Astrocyte (in vitro differentiated cells and primary cell): ENCODE measurements at regions not wholly inside any gene's neighbourhood (a gene's known extent, or its start where the extent isn't known, plus 50 kb on each side); places are given as distances from the start of the nearest gene placed in this dataset.

ENCODE experiments used
- DNase-seq: peaks from one replicate; pipeline ENCODE4 v3.0.0-alpha.2; 2010; ENCODE audit warnings: low read depth
- FAIRE-seq: peaks from 2 replicates; lab custom pipeline; 2011; peaks lifted over from hg19 to GRCh38; lab: Jason Lieb, UNC
- H2AFZ ChIP-seq: 2 replicates; pipeline ENCODE4 v1.6.0; 2012; ENCODE audit warnings: low read depth, low read length, inconsistent platforms
- H3K27ac ChIP-seq: 2 replicates; pipeline ENCODE4 v1.5.1; 2011; ENCODE audit warnings: low read depth, low read length, inconsistent platforms
- H3K27me3 ChIP-seq: 2 replicates; pipeline ENCODE4 v1.6.0; 2011; ENCODE audit warnings: low read length, inconsistent platforms; ENCODE audit not compliant: insufficient read depth
- H3K36me3 ChIP-seq: 2 replicates; pipeline ENCODE4 v1.5.1; 2011; ENCODE audit warnings: low read length, inconsistent platforms; ENCODE audit not compliant: insufficient read depth
- H3K4me1 ChIP-seq: 2 replicates; pipeline ENCODE4 v1.5.1; 2011; ENCODE audit warnings: low read length, inconsistent platforms; ENCODE audit not compliant: insufficient read depth
- H3K4me2 ChIP-seq: 2 replicates; pipeline ENCODE4 v1.6.0; 2012; ENCODE audit warnings: low read length, inconsistent platforms
- H3K4me3 ChIP-seq: 2 replicates; pipeline ENCODE4 v1.5.1; 2011; ENCODE audit warnings: low read depth, mild to moderate bottlenecking, low read length, inconsistent platforms; ENCODE audit not compliant: insufficient read depth
- H3K79me2 ChIP-seq: 2 replicates; pipeline ENCODE4 v1.6.0; 2012; ENCODE audit warnings: mild to moderate bottlenecking, low read length, inconsistent platforms; ENCODE audit not compliant: insufficient read depth
- H3K9ac ChIP-seq: 2 replicates; pipeline ENCODE4 v1.6.0; 2012; ENCODE audit warnings: mild to moderate bottlenecking, low read length, inconsistent platforms
- H3K9me3 ChIP-seq: 2 replicates; pipeline ENCODE4 v1.5.1; 2012; ENCODE audit warnings: low read depth, mild to moderate bottlenecking, low read length, inconsistent platforms; ENCODE audit not compliant: insufficient read depth
- H4K20me1 ChIP-seq: 2 replicates; pipeline ENCODE4 v1.6.0; 2012; ENCODE audit warnings: low read length, inconsistent platforms; ENCODE audit not compliant: insufficient read depth
- H3K27ac Mint-ChIP-seq: one replicate; pipeline ENCODE4 v1.8.0; 2021; ENCODE audit warnings: mild to moderate bottlenecking, mixed read lengths; ENCODE audit not compliant: unreplicated experiment
- H3K27me3 Mint-ChIP-seq: one replicate; pipeline ENCODE4 v1.8.0; 2021; ENCODE audit warnings: low read depth, mixed read lengths; ENCODE audit not compliant: unreplicated experiment
- H3K36me3 Mint-ChIP-seq: one replicate; pipeline ENCODE4 v1.8.0; 2021; ENCODE audit warnings: low read depth, mixed read lengths; ENCODE audit not compliant: unreplicated experiment
- H3K4me1 Mint-ChIP-seq: one replicate; pipeline ENCODE4 v1.8.0; 2021; ENCODE audit warnings: low read depth, mixed read lengths; ENCODE audit not compliant: unreplicated experiment
- H3K4me3 Mint-ChIP-seq: one replicate; pipeline ENCODE4 v1.8.0; 2021; ENCODE audit warnings: mild to moderate bottlenecking, moderate library complexity, mixed read lengths; ENCODE audit not compliant: unreplicated experiment
- H3K9me3 Mint-ChIP-seq: one replicate; pipeline ENCODE4 v1.8.0; 2021; ENCODE audit warnings: mild to moderate bottlenecking, mixed read lengths; ENCODE audit not compliant: unreplicated experiment
- EZH2 ChIP-seq: IDR thresholded peaks from 2 replicates; pipeline ENCODE4 v1.6.1; 2012; ENCODE audit warnings: mild to moderate bottlenecking, low read length, inconsistent platforms; ENCODE audit not compliant: insufficient read depth
- TF ChIP-seq, protein P1 (sequence below): IDR thresholded peaks from 2 replicates; pipeline ENCODE4 v1.5.1; 2011; ENCODE audit warnings: low read depth, mild to moderate bottlenecking, inconsistent platforms, low read length, moderate library complexity; ENCODE audit not compliant: insufficient read depth

GRCh38 chr13:72545030-72545719 is 182.3 kb downstream of the MZT1 start:
- DNase-seq (no peak), FAIRE-seq (no peak)
- Histone ChIP-seq H3K27ac (no peak overlapping the region), H3K4me3 (no peak overlapping the region), H3K79me2 (no peaks in the 10 kb centered on the region), H3K27me3 (no peaks in the 10 kb centered on the region), H3K4me1 (no peaks in the 10 kb centered on the region), H2AFZ (no peak overlapping the region), H3K9me3 (no peaks in the 10 kb centered on the region), H4K20me1 (no peaks in the 10 kb centered on the region), H3K9ac (no peak overlapping the region), H3K36me3 (no peaks in the 10 kb centered on the region), H3K4me2 (no peak overlapping the region)
- Mint-ChIP-seq H3K27ac (no peak overlapping the region), H3K4me1 (no peaks in the 10 kb centered on the region), H3K4me3 (no peak overlapping the region), H3K36me3 (no peaks in the 10 kb centered on the region), H3K27me3 (peaks cover 5% of the 10 kb centered on the region), H3K9me3 (no peaks in the 10 kb centered on the region)
- TF ChIP-seq EZH2, result no peak

DNA sequence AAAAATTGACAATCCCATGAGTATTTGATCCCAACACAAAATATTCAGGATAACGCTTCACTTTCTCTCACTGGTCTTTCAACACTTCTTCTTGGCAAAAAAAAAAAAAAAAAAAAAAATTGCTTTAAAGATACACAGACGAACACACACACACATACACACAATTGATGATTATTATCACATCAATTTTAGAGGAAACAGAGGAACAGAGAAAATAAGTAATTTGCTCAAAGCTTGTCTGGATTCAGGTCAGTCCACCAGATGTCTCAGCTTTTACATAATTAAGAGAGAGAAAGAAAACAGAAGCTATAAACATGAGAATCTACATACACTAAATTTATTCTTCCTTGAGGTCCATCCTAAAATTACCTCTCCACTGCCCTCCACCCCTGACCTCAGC is 183.4 kb downstream of the MZT1 start:
- Mint-ChIP-seq H3K36me3 (no peaks in the 10 kb centered on the region), H3K27ac (no peak overlapping the region), H3K9me3 (no peaks in the 10 kb centered on the region), H3K4me3 (no peak overlapping the region), H3K4me1 (no peaks in the 10 kb centered on the region), H3K27me3 (peaks cover 5% of the 10 kb centered on the region)
- Histone ChIP-seq H3K9ac (no peak overlapping the region), H3K4me2 (no peak overlapping the region), H3K9me3 (no peaks in the 10 kb centered on the region), H3K27ac (no peak overlapping the region), H3K4me3 (no peak overlapping the region), H3K79me2 (no peaks in the 10 kb centered on the region), H4K20me1 (no peaks in the 10 kb centered on the region), H2AFZ (no peak overlapping the region), H3K4me1 (no peaks in the 10 kb centered on the region), H3K36me3 (no peaks in the 10 kb centered on the region), H3K27me3 (no peaks in the 10 kb centered on the region)
- TF ChIP-seq, protein P1, sequence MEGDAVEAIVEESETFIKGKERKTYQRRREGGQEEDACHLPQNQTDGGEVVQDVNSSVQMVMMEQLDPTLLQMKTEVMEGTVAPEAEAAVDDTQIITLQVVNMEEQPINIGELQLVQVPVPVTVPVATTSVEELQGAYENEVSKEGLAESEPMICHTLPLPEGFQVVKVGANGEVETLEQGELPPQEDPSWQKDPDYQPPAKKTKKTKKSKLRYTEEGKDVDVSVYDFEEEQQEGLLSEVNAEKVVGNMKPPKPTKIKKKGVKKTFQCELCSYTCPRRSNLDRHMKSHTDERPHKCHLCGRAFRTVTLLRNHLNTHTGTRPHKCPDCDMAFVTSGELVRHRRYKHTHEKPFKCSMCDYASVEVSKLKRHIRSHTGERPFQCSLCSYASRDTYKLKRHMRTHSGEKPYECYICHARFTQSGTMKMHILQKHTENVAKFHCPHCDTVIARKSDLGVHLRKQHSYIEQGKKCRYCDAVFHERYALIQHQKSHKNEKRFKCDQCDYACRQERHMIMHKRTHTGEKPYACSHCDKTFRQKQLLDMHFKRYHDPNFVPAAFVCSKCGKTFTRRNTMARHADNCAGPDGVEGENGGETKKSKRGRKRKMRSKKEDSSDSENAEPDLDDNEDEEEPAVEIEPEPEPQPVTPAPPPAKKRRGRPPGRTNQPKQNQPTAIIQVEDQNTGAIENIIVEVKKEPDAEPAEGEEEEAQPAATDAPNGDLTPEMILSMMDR, result no peak
- no peak for TF ChIP-seq EZH2
- FAIRE-seq (no peak), DNase-seq (no peak)

- Histone ChIP-seq H4K20me1 (no peaks in the 10 kb centered on the region), H3K27ac (no peak overlapping the region), H3K4me3 (no peak overlapping the region), H3K4me1 (no peaks in the 10 kb centered on the region), H2AFZ (no peak overlapping the region), H3K36me3 (no peaks in the 10 kb centered on the region), H3K79me2 (no peaks in the 10 kb centered on the region), H3K4me2 (no peak overlapping the region), H3K27me3 (no peaks in the 10 kb centered on the region), H3K9ac (no peak overlapping the region), H3K9me3 (no peaks in the 10 kb centered on the region)
- peaks cover 10% of the 10 kb centered on the region for H3K27me3 Mint-ChIP-seq
- DNase-seq, result no peak
- no peak overlapping the region for H3K27ac Mint-ChIP-seq
- H3K9me3 Mint-ChIP-seq, result no peaks in the 10 kb centered on the region
- FAIRE-seq, result no peak
- no peak overlapping the region for H3K4me3 Mint-ChIP-seq
- H3K4me1 Mint-ChIP-seq, result no peaks in the 10 kb centered on the region
- H3K36me3 Mint-ChIP-seq, result no peaks in the 10 kb centered on the region
- TF ChIP-seq, protein P1, result no peak
- no peak for TF ChIP-seq EZH2
These were observed 185.2 kb downstream of the MZT1 start for GRCh38 chr13:72542241-72542640.
